NCI-H2227 (cell line): ENCODE measurements at regions not wholly inside any gene's neighbourhood (a gene's known extent, or its start where the extent isn't known, plus 50 kb on each side); places are given as distances from the start of the nearest gene placed in this dataset.
"Not testable (repeated sequence)": the region's sequence is repeated elsewhere in the genome, so short reads cannot be mapped to it uniquely, and the experiment has no call there.

Experiments used
- DNase-seq: peaks from one replicate; lab custom pipeline; 2025; ENCODE audit not compliant: unreplicated experiment; lab: John Stamatoyannopoulos, UW

- no peak for DNase-seq
Measured at GRCh38 chr7:83739527-83739926, 90.6 kb upstream of the SEMA3E start.

GRCh38 chr7:83738291-83738835 is 89.4 kb upstream of the SEMA3E start:
- DNase-seq, result no peak

GRCh38 chr7:83732305-83732704 is 83.4 kb upstream of the SEMA3E start:
- no peak for DNase-seq

DNA sequence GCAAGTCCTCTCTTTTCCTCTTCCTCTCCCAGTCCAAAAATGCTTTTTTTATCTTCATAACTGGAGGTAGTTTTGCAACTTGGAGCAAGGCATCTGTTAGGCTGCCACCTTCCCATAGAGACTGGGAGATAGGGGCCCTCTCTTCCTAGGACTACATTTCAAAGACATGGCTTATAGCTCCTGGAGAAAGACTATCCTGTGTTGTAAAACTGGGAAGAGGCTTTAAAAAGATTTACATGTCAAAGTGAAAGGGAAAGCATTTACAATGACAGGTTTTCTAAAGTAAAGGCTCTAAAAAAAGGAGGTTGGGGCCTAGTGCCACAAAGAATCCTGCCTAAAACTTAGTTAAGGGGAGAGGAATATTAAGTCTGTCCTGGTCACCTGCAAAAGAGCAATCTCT is 82.2 kb upstream of the SEMA3E start:
- no peak for DNase-seq

GRCh38 chr7:83716923-83717322 is 68.0 kb upstream of the SEMA3E start:
- DNase-seq, result not testable (repeated sequence)

GRCh38 chr7:83708531-83708930 is 59.6 kb upstream of the SEMA3E start:
- no peak for DNase-seq

GRCh38 chr7:83704564-83704963 is 55.6 kb upstream of the SEMA3E start:
- DNase-seq, result no peak

- DNase-seq, result no peak
Measured at GRCh38 chr7:83702446-83702845, 53.5 kb upstream of the SEMA3E start.

- no peak for DNase-seq
Measured at GRCh38 chr7:83701736-83702135, 52.8 kb upstream of the SEMA3E start.
